ENCODE measurements at regions not wholly inside any gene's neighbourhood (a gene's known extent, or its start where the extent isn't known, plus 50 kb on each side); places are given as distances from the start of the nearest gene placed in this dataset.

- Histone ChIP-seq H3K4me1 (ENCODE audit: control insufficient read depth, low read length) (no peaks in the 10 kb centered on the region), H3K36me3 (ENCODE audit: control insufficient read depth, low read length) (no peaks in the 10 kb centered on the region), H3F3A (ENCODE audit: control insufficient read depth, insufficient read depth) (no peaks in the 10 kb centered on the region), H3K27ac (ENCODE audit: low read depth, low read length) (no peak overlapping the region), H3K9me3 (ENCODE audit: control insufficient read depth, insufficient read depth, low read length) (no peaks in the 10 kb centered on the region), H3K4me3 (ENCODE audit: low read length) (no peak overlapping the region), H3K79me2 (ENCODE audit: control insufficient read depth, low read length) (no peaks in the 10 kb centered on the region), H3K9me2 (replicated peaks; ENCODE audit: control insufficient read depth, low read length) (no peaks in the 10 kb centered on the region), H3K27me3 (ENCODE audit: control insufficient read depth, low read length) (no peaks in the 10 kb centered on the region), H4K20me1 (ENCODE audit: control insufficient read depth, insufficient read depth, low read depth, low read length) (no peaks in the 10 kb centered on the region), H3K4me2 (ENCODE audit: low read length) (no peak overlapping the region)
- TF ChIP-seq EZH2phosphoT487 (IDR thresholded peaks at IDR 0.05; ENCODE audit: borderline replicate concordance, low read length) (no peak), CTCF (IDR thresholded peaks at IDR 0.05; ENCODE audit: low read depth, low read length, poor library complexity, severe bottlenecking) (no peak)
Observed at GRCh38 chr1:5617179-5617520, 375.1 kb downstream of the NPHP4 start.

- Histone ChIP-seq H3K4me3 (ENCODE audit: low read length) (no peak overlapping the region), H3K4me2 (ENCODE audit: low read length) (no peak overlapping the region), H3F3A (ENCODE audit: control insufficient read depth, insufficient read depth) (no peaks in the 10 kb centered on the region), H3K27me3 (ENCODE audit: control insufficient read depth, low read length) (no peaks in the 10 kb centered on the region), H4K20me1 (ENCODE audit: control insufficient read depth, insufficient read depth, low read depth, low read length) (no peaks in the 10 kb centered on the region), H3K27ac (ENCODE audit: low read depth, low read length) (no peak overlapping the region), H3K4me1 (ENCODE audit: control insufficient read depth, low read length) (no peaks in the 10 kb centered on the region), H3K79me2 (ENCODE audit: control insufficient read depth, low read length) (no peaks in the 10 kb centered on the region), H3K36me3 (ENCODE audit: control insufficient read depth, low read length) (no peaks in the 10 kb centered on the region), H3K9me3 (ENCODE audit: control insufficient read depth, insufficient read depth, low read length) (no peaks in the 10 kb centered on the region), H3K9me2 (replicated peaks; ENCODE audit: control insufficient read depth, low read length) (no peaks in the 10 kb centered on the region)
- TF ChIP-seq EZH2phosphoT487 (IDR thresholded peaks at IDR 0.05; ENCODE audit: borderline replicate concordance, low read length) (no peak), CTCF (IDR thresholded peaks at IDR 0.05; ENCODE audit: low read depth, low read length, poor library complexity, severe bottlenecking) (no peak)
Observed at GRCh38 chr1:5616366-5617178, 375.7 kb downstream of the NPHP4 start.

- Histone ChIP-seq H3K4me1 (ENCODE audit: control insufficient read depth, low read length) (no peaks in the 10 kb centered on the region), H3F3A (ENCODE audit: control insufficient read depth, insufficient read depth) (no peaks in the 10 kb centered on the region), H3K27me3 (ENCODE audit: control insufficient read depth, low read length) (no peaks in the 10 kb centered on the region), H3K36me3 (ENCODE audit: control insufficient read depth, low read length) (no peaks in the 10 kb centered on the region), H3K4me2 (ENCODE audit: low read length) (no peak overlapping the region), H3K9me2 (replicated peaks; ENCODE audit: control insufficient read depth, low read length) (no peaks in the 10 kb centered on the region), H3K79me2 (ENCODE audit: control insufficient read depth, low read length) (no peaks in the 10 kb centered on the region), H4K20me1 (ENCODE audit: control insufficient read depth, insufficient read depth, low read depth, low read length) (no peaks in the 10 kb centered on the region), H3K27ac (ENCODE audit: low read depth, low read length) (no peak overlapping the region), H3K4me3 (ENCODE audit: low read length) (no peak overlapping the region), H3K9me3 (ENCODE audit: control insufficient read depth, insufficient read depth, low read length) (no peaks in the 10 kb centered on the region)
- TF ChIP-seq CTCF (IDR thresholded peaks at IDR 0.05; ENCODE audit: low read depth, low read length, poor library complexity, severe bottlenecking) (no peak), EZH2phosphoT487 (IDR thresholded peaks at IDR 0.05; ENCODE audit: borderline replicate concordance, low read length) (no peak)
Observed at GRCh38 chr1:5615076-5615475, 377.1 kb downstream of the NPHP4 start.

Measured in DOHH2 (cell line).